Endothelial cell of umbilical vein (primary cell): ENCODE measurements at regions not wholly inside any gene's neighbourhood (a gene's known extent, or its start where the extent isn't known, plus 50 kb on each side); places are given as distances from the start of the nearest gene placed in this dataset.

Experiments used
- BruUV-seq: library from RNA; stranded (reverse); fragments of 400-500 nt; replicated peaks from 2 replicates; lab custom pipeline; 2021; lab: Mats Ljungman, UMichigan
- CTCF ChIA-PET: fragments of 300-600, 350-600 bp; sonication (Branson Sonifier 250); formaldehyde crosslinking; loops from one replicate; lab custom pipeline; 2021; ENCODE audit warnings: antibody characterized with exemption, inconsistent platforms; lab: Charles Lee
- POLR2A ChIA-PET: fragments of 300-600, 350-600 bp; sonication (Branson Sonifier 250); formaldehyde crosslinking; loops from one replicate; lab custom pipeline; 2021; ENCODE audit warnings: antibody characterized with exemption, inconsistent platforms; lab: Charles Lee
- DNase-seq: peaks from one replicate; pipeline ENCODE4 v3.0.0-alpha.2; 2011; ENCODE audit warnings: low read depth, low spot score
- FAIRE-seq: peaks from 2 replicates; lab custom pipeline; 2011; peaks lifted over from hg19 to GRCh38; lab: Jason Lieb, UNC
- H2AFZ ChIP-seq: 2 replicates; pipeline ENCODE4 v1.6.0; 2012; ENCODE audit warnings: low read depth, low read length, control low read depth, inconsistent platforms
- H3K27ac ChIP-seq: 2 replicates; pipeline ENCODE4 v1.5.1; 2011; ENCODE audit warnings: low read depth, mild to moderate bottlenecking, control low read depth, low read length, moderate library complexity; ENCODE audit not compliant: insufficient read depth
- H3K27me3 ChIP-seq, 2 experiments: 2 replicates each; pipeline versions ENCODE4 v1.6.0 to v1.6.1; 2011; ENCODE audit warnings: low read length in 2 of 2, mixed read lengths in 1 of 2; ENCODE audit not compliant: control insufficient read depth in 2 of 2, insufficient read depth in 2 of 2
- H3K36me3 ChIP-seq, 2 experiments: 2 replicates in 1 of 2; 3 replicates in 1 of 2; pipeline ENCODE4 v1.5.1; 2011; ENCODE audit warnings: low read length in 2 of 2, mild to moderate bottlenecking in 1 of 2, moderate library complexity in 1 of 2; ENCODE audit not compliant: control insufficient read depth in 2 of 2, insufficient read depth in 2 of 2; ENCODE audit errors: extremely low read depth in 1 of 2
- H3K4me1 ChIP-seq: 3 replicates; pipeline ENCODE4 v1.5.1; 2011; ENCODE audit warnings: mild to moderate bottlenecking, low read length; ENCODE audit not compliant: control insufficient read depth, insufficient read depth; ENCODE audit errors: extremely low read depth
- H3K4me2 ChIP-seq: 2 replicates; pipeline ENCODE4 v1.6.1; 2011; ENCODE audit warnings: low read length, control low read depth, mixed read lengths; ENCODE audit not compliant: insufficient read depth
- H3K4me3 ChIP-seq, 3 experiments: fragments of 200-600 bp in 1 of 3; sonication (generic), shearing (Covaris generic) in 1 of 3; replicated peaks in 1 of 3; 2 replicates each; pipeline ENCODE4 v1.5.1; 2011 to 2016; ENCODE audit warnings: control low read depth in 3 of 3, low read length in 3 of 3, mild to moderate bottlenecking in 2 of 3, inconsistent platforms in 1 of 3, low read depth in 1 of 3, moderate library complexity in 1 of 3; ENCODE audit not compliant: insufficient read depth in 1 of 3
- H3K79me2 ChIP-seq: 2 replicates; pipeline ENCODE4 v1.6.0; 2012; ENCODE audit warnings: low read length, inconsistent platforms; ENCODE audit not compliant: control insufficient read depth, insufficient read depth
- H3K9ac ChIP-seq: replicated peaks from 2 replicates; pipeline ENCODE3; 2011; ENCODE audit warnings: low read length, control low read depth; ENCODE audit not compliant: insufficient read depth; ENCODE audit errors: extremely low read depth
- H3K9me1 ChIP-seq: replicated peaks from 3 replicates; pipeline ENCODE4 v1.6.0; 2011; ENCODE audit warnings: mild to moderate bottlenecking, low read length; ENCODE audit not compliant: control insufficient read depth, insufficient read depth; ENCODE audit errors: extremely low read depth
- H3K9me3 ChIP-seq: replicated peaks from 2 replicates; pipeline ENCODE4 v1.5.1; 2012; ENCODE audit warnings: low read length, inconsistent platforms; ENCODE audit not compliant: control insufficient read depth, insufficient read depth
- H4K20me1 ChIP-seq: replicated peaks from 2 replicates; pipeline ENCODE3; 2011; ENCODE audit warnings: mild to moderate bottlenecking, low read length; ENCODE audit not compliant: control insufficient read depth, insufficient read depth; ENCODE audit errors: extremely low read depth
- CTCF ChIP-seq, 2 donors: IDR thresholded peaks; 1 replicate in 1 of 2; 2 replicates in 1 of 2; pipeline ENCODE4 v1.5.1; 2011; ENCODE audit warnings: low read length in 2 of 2, mild to moderate bottlenecking in 2 of 2, moderate library complexity in 2 of 2, control low read depth in 1 of 2, inconsistent platforms in 1 of 2, low read depth in 1 of 2; ENCODE audit not compliant: insufficient read depth in 1 of 2; ENCODE audit errors: extremely low read depth in 1 of 2
- EZH2 ChIP-seq: IDR thresholded peaks from 2 replicates; pipeline ENCODE4 v1.6.1; 2012; ENCODE audit warnings: borderline replicate concordance, low read depth, mild to moderate bottlenecking, moderate library complexity, low read length, inconsistent platforms; ENCODE audit not compliant: severe bottlenecking
- FOS ChIP-seq: IDR thresholded peaks from 2 replicates; pipeline ENCODE4 v1.6.1; 2011; ENCODE audit warnings: mild to moderate bottlenecking, low read length, moderate library complexity, borderline replicate concordance; ENCODE audit not compliant: insufficient read depth
- GATA2 ChIP-seq: IDR thresholded peaks from 2 replicates; pipeline ENCODE4 v1.7.0; 2011; ENCODE audit warnings: low read depth, mild to moderate bottlenecking, moderate library complexity, mixed read lengths, low read length; ENCODE audit not compliant: insufficient read length, insufficient read depth
- JUN ChIP-seq: IDR thresholded peaks from 2 replicates; pipeline ENCODE4 v1.6.1; 2011; ENCODE audit warnings: borderline replicate concordance, low read depth; ENCODE audit not compliant: insufficient read length, insufficient read depth
- MAX ChIP-seq: IDR thresholded peaks from 2 replicates; pipeline ENCODE4 v1.6.1; 2011; ENCODE audit not compliant: insufficient read depth, insufficient read length
- MYC ChIP-seq: IDR thresholded peaks from one replicate; pipeline ENCODE4 v1.6.1; 2011; ENCODE audit warnings: mild to moderate bottlenecking, low read depth, low read length
- POLR2A ChIP-seq: IDR thresholded peaks from 2 replicates; pipeline ENCODE4 v1.6.1; 2012; ENCODE audit warnings: low read depth, mild to moderate bottlenecking, control low read depth, low read length
- POLR2AphosphoS5 ChIP-seq: IDR thresholded peaks from 2 replicates; pipeline ENCODE4 v1.6.1; 2012; ENCODE audit warnings: low read depth, mild to moderate bottlenecking, control low read depth, low read length, moderate library complexity; ENCODE audit not compliant: insufficient read depth
- dilution Hi-C: fragments of 300-500 bp; cut with MboI; formaldehyde crosslinking; loops from one replicate; pipeline ENCODE4 v1.15.0; 2019; ENCODE audit warnings: low sequenced_read_pairs; ENCODE audit not compliant: extremely low pct_ligation_motif_present
- intact Hi-C: fragments of 100-400 bp; cut with micrococcal nuclease; formaldehyde crosslinking; loops from one replicate; pipeline ENCODE4 v1.10.0; 2022

GRCh38 chr11:39786682-39787081 is 1672.8 kb downstream of the LRRC4C start:
- Histone ChIP-seq H3K4me1 (no peaks in the 10 kb centered on the region), H2AFZ (no peak overlapping the region), H3K9me1 (no peaks in the 10 kb centered on the region), H3K27me3 (no peaks in the 10 kb centered on the region), H3K9ac (no peak overlapping the region), H3K27ac (no peak overlapping the region), H3K36me3 (no peaks in the 10 kb centered on the region), H3K79me2 (no peaks in the 10 kb centered on the region), H3K4me3 (no peak overlapping the region), H4K20me1 (no peaks in the 10 kb centered on the region), H3K9me3 (no peaks in the 10 kb centered on the region), H3K4me2 (no peak overlapping the region)
- ChIA-PET CTCF (no interaction called here), POLR2A (no interaction called here)
- BruUV-seq: no TSS peak
- no peak for FAIRE-seq
- dilution Hi-C loops (no loop called here), intact Hi-C loops (no loop called here)
- no peak for TF ChIP-seq POLR2AphosphoS5
- DNase-seq: no peak

DNA sequence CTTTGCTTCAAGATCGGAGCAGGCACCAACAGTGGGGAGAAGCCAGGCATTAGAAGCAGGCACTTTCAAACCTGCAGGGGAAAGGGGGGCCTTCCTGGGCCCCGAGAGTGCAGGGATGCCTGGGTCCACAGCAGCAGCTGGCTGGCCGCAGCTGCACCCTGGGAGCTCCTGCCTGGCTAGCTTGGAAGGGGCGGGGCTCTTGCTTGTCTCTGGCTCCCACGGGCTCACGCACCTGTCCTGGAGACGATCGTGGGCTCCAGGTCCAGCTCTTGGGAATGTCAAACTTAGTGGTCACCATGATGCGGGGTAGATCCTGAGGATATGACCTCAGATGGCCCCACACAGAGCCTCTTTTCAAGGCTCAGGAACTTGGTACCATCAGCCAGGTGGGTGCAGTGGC is 1673.2 kb downstream of the LRRC4C start:
- no peak overlapping the region for H3K4me2 ChIP-seq
- no peaks in the 10 kb centered on the region for H3K79me2 ChIP-seq
- no peak overlapping the region for H3K27ac ChIP-seq
- H3K9me1 ChIP-seq: no peaks in the 10 kb centered on the region
- no peaks in the 10 kb centered on the region for H3K4me1 ChIP-seq
- ChIA-PET CTCF (no interaction called here), POLR2A (no interaction called here)
- BruUV-seq: no TSS peak
- no peaks in the 10 kb centered on the region for H3K36me3 ChIP-seq
- no peaks in the 10 kb centered on the region for H4K20me1 ChIP-seq
- H3K4me3 ChIP-seq: no peak overlapping the region
- no peak overlapping the region for H2AFZ ChIP-seq
- dilution Hi-C loops (no loop called here), intact Hi-C loops (no loop called here)
- H3K9me3 ChIP-seq: no peaks in the 10 kb centered on the region
- DNase-seq (no peak), FAIRE-seq (no peak)
- H3K9ac ChIP-seq: no peak overlapping the region
- no peaks in the 10 kb centered on the region for H3K27me3 ChIP-seq
- TF ChIP-seq POLR2A: no peak
- no peak for TF ChIP-seq GATA2
- TF ChIP-seq MYC: no peak
- TF ChIP-seq JUN: no peak
- no peak for TF ChIP-seq MAX
- no peak for TF ChIP-seq FOS
- no peak for TF ChIP-seq EZH2
- no peak for TF ChIP-seq CTCF (IDR thresholded peaks at IDR 0.05; ENCODE audit: extremely low read depth in 1 of 2, insufficient read depth in 1 of 2, low read depth in 1 of 2, low read length in 2 of 2)
- TF ChIP-seq POLR2AphosphoS5: no peak
